ENCODE measurements at regions not wholly inside any gene's neighbourhood (a gene's known extent, or its start where the extent isn't known, plus 50 kb on each side); places are given as distances from the start of the nearest gene placed in this dataset.

DNA sequence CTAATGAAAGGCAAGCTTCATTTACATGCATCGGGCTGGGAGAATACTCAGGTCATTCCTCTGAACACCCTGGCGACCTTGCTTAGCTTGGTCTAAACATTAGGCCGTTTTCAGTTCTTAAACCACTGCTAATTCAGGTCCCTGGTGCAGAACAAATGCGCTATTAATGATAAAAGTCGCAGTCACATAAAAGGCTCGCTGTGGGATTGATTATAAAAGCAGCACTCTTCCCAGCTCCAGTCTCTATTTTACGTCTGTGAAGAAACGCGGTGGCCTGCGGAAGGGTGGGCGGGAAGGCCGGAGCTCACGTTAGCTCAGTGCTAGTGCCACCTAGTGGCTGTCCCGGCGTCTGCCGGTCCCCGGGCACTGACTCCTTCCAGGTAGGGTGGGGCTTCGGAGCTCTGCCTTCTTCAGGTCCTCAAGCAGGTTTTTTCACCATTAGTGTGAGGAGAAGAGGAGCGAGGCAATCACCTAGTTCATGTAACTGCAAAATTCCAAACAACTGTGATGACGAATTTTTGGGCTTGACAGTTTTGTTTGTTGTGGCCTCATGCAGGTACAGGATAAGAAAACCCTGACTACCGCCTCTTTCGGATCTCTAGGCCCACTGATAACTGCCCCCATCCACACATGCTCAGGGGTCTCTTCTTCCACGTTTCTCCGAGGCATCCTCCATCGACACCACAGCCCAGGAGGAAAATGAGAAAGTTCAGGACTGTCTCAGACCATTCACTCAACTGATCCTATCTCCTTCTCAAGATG is 66.5 kb upstream of the CLMP start:
- no peak for TF ChIP-seq EGR1 (IDR thresholded peaks at IDR 0.05; ENCODE audit: low read depth in 2 of 2)
- peak; percentile 65 to 74 for TF ChIP-seq RAD21 (IDR thresholded peaks at IDR 0.05)
- TF ChIP-seq RXRA (IDR thresholded peaks at IDR 0.05): no peak
- TF ChIP-seq, protein P1, sequence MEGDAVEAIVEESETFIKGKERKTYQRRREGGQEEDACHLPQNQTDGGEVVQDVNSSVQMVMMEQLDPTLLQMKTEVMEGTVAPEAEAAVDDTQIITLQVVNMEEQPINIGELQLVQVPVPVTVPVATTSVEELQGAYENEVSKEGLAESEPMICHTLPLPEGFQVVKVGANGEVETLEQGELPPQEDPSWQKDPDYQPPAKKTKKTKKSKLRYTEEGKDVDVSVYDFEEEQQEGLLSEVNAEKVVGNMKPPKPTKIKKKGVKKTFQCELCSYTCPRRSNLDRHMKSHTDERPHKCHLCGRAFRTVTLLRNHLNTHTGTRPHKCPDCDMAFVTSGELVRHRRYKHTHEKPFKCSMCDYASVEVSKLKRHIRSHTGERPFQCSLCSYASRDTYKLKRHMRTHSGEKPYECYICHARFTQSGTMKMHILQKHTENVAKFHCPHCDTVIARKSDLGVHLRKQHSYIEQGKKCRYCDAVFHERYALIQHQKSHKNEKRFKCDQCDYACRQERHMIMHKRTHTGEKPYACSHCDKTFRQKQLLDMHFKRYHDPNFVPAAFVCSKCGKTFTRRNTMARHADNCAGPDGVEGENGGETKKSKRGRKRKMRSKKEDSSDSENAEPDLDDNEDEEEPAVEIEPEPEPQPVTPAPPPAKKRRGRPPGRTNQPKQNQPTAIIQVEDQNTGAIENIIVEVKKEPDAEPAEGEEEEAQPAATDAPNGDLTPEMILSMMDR (IDR thresholded peaks at IDR 0.05; ENCODE audit: low read depth, low read length, missing input control): peak; percentile 78
- TF ChIP-seq HNF4A (conservative IDR thresholded peaks at IDR 0.05): no peak
- no peaks in the 10 kb centered on the region for H3K9me3 ChIP-seq (ENCODE audit: control insufficient read depth in 4 of 4, low read length in 3 of 4)
- no peaks in the 10 kb centered on the region for H3K36me3 ChIP-seq (ENCODE audit: control insufficient read depth in 4 of 4, insufficient read depth in 3 of 4, low read depth in 1 of 4, low read length in 3 of 4)
- WGBS: 17% methylated on average over 25 of the region's 25 CpGs
- peak; percentile 76 for DNase-seq (ENCODE audit: low spot score)
- H3K27me3 ChIP-seq (ENCODE audit: control insufficient read depth in 4 of 4, insufficient read depth in 4 of 4, low read length in 3 of 4): no peaks in the 10 kb centered on the region
- H3K4me3 ChIP-seq (ENCODE audit: low read depth in 1 of 3, low read length in 3 of 3): peak overlapping the region in 2 of 3 donors; percentile 39 to 44
- no peak overlapping the region for H3K9ac ChIP-seq (ENCODE audit: low read depth in 1 of 2, low read length in 2 of 2)
- H3K27ac ChIP-seq (ENCODE audit: low read depth in 1 of 2, low read length in 2 of 2): no peak overlapping the region
- H3K4me1 ChIP-seq (ENCODE audit: control insufficient read depth in 4 of 4, insufficient read depth in 4 of 4, low read length in 3 of 4): peaks cover 0 to 4% (median 3%) of the 10 kb centered on the region in 4 donors

DNA sequence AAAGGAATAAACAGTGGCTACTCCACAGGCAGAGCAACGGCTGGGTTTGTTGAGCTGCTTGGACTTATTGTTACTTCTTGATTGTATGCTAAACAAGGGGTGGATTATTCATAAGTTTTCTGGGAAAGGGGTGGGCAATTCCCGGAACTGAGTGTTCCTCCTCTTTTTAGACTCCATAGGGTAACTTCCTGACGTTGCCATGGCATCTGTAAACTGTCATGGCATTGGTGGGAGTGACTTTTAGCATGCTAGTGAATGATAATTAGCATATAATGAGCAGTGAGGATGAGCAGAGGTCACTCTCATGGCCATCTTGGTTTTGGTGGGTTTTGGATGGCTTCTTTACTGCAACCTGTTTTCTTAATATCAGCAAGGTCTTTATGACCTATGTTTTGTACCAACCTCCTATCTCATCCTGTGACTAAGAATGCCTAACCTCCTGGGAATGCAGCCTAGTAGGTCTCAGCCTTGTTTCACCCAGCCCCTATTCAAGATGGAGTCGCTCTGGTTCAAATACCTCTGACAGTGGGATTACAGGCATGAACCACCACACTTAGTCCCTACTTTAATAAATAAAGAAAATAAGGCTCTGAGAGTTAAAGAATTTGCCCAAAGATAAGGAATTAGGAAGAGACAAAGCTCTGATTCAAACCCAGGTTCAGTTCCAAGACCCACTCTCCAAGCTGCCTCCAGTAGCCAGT is 65.6 kb upstream of the CLMP start:
- H3K27ac ChIP-seq (ENCODE audit: low read depth in 1 of 2, low read length in 2 of 2): no peak overlapping the region
- H3K9ac ChIP-seq (ENCODE audit: low read depth in 1 of 2, low read length in 2 of 2): no peak overlapping the region
- H3K27me3 ChIP-seq (ENCODE audit: control insufficient read depth in 4 of 4, insufficient read depth in 4 of 4, low read length in 3 of 4): no peaks in the 10 kb centered on the region
- TF ChIP-seq GABPA (IDR thresholded peaks at IDR 0.05 in 1 of 2, conservative IDR thresholded peaks at IDR 0.05 in 1 of 2): no peak
- TF ChIP-seq JUND (IDR thresholded peaks at IDR 0.05): no peak
- no peak for TF ChIP-seq RXRA (IDR thresholded peaks at IDR 0.05)
- TF ChIP-seq, protein P2, sequence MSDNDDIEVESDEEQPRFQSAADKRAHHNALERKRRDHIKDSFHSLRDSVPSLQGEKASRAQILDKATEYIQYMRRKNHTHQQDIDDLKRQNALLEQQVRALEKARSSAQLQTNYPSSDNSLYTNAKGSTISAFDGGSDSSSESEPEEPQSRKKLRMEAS (IDR thresholded peaks at IDR 0.05): no peak
- no peak for TF ChIP-seq FOXA2 (IDR thresholded peaks at IDR 0.05)
- TF ChIP-seq, protein P3, sequence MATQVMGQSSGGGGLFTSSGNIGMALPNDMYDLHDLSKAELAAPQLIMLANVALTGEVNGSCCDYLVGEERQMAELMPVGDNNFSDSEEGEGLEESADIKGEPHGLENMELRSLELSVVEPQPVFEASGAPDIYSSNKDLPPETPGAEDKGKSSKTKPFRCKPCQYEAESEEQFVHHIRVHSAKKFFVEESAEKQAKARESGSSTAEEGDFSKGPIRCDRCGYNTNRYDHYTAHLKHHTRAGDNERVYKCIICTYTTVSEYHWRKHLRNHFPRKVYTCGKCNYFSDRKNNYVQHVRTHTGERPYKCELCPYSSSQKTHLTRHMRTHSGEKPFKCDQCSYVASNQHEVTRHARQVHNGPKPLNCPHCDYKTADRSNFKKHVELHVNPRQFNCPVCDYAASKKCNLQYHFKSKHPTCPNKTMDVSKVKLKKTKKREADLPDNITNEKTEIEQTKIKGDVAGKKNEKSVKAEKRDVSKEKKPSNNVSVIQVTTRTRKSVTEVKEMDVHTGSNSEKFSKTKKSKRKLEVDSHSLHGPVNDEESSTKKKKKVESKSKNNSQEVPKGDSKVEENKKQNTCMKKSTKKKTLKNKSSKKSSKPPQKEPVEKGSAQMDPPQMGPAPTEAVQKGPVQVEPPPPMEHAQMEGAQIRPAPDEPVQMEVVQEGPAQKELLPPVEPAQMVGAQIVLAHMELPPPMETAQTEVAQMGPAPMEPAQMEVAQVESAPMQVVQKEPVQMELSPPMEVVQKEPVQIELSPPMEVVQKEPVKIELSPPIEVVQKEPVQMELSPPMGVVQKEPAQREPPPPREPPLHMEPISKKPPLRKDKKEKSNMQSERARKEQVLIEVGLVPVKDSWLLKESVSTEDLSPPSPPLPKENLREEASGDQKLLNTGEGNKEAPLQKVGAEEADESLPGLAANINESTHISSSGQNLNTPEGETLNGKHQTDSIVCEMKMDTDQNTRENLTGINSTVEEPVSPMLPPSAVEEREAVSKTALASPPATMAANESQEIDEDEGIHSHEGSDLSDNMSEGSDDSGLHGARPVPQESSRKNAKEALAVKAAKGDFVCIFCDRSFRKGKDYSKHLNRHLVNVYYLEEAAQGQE (IDR thresholded peaks at IDR 0.05): no peak
- TF ChIP-seq, protein P4, sequence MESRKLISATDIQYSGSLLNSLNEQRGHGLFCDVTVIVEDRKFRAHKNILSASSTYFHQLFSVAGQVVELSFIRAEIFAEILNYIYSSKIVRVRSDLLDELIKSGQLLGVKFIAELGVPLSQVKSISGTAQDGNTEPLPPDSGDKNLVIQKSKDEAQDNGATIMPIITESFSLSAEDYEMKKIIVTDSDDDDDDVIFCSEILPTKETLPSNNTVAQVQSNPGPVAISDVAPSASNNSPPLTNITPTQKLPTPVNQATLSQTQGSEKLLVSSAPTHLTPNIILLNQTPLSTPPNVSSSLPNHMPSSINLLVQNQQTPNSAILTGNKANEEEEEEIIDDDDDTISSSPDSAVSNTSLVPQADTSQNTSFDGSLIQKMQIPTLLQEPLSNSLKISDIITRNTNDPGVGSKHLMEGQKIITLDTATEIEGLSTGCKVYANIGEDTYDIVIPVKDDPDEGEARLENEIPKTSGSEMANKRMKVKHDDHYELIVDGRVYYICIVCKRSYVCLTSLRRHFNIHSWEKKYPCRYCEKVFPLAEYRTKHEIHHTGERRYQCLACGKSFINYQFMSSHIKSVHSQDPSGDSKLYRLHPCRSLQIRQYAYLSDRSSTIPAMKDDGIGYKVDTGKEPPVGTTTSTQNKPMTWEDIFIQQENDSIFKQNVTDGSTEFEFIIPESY (IDR thresholded peaks at IDR 0.05): no peak
- no peak for TF ChIP-seq FOXA1 (IDR thresholded peaks at IDR 0.05)
- TF ChIP-seq EGR1 (IDR thresholded peaks at IDR 0.05; ENCODE audit: low read depth in 2 of 2): no peak
- TF ChIP-seq, protein P1 (IDR thresholded peaks at IDR 0.05; ENCODE audit: low read depth, low read length, missing input control): no peak
- TF ChIP-seq TAF1 (conservative IDR thresholded peaks at IDR 0.05): no peak
- no peak for TF ChIP-seq SP1 (IDR thresholded peaks at IDR 0.05)
- TF ChIP-seq NR2F2 (IDR thresholded peaks at IDR 0.05): no peak
- TF ChIP-seq, protein P5, sequence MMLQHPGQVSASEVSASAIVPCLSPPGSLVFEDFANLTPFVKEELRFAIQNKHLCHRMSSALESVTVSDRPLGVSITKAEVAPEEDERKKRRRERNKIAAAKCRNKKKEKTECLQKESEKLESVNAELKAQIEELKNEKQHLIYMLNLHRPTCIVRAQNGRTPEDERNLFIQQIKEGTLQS (IDR thresholded peaks at IDR 0.05): no peak
- no peak for TF ChIP-seq HNF4G (IDR thresholded peaks at IDR 0.05)
- TF ChIP-seq RAD21 (IDR thresholded peaks at IDR 0.05): no peak
- no peak for TF ChIP-seq HNF4A (conservative IDR thresholded peaks at IDR 0.05)
- TF ChIP-seq YY1 (IDR thresholded peaks at IDR 0.05): no peak
- peaks cover 0 to 4% (median 3%) of the 10 kb centered on the region in 4 donors for H3K4me1 ChIP-seq (ENCODE audit: control insufficient read depth in 4 of 4, insufficient read depth in 4 of 4, low read length in 3 of 4)
- no peak for DNase-seq (ENCODE audit: low spot score)
- WGBS: 88% methylated on average over 4 of the region's 4 CpGs
- no peak overlapping the region for H3K4me3 ChIP-seq (ENCODE audit: low read depth in 1 of 3, low read length in 3 of 3)
- no peaks in the 10 kb centered on the region for H3K9me3 ChIP-seq (ENCODE audit: control insufficient read depth in 4 of 4, low read length in 3 of 4)
- H3K36me3 ChIP-seq (ENCODE audit: control insufficient read depth in 4 of 4, insufficient read depth in 3 of 4, low read depth in 1 of 4, low read length in 3 of 4): no peaks in the 10 kb centered on the region
